B cell (primary cell): ENCODE measurements at regions not wholly inside any gene's neighbourhood (a gene's known extent, or its start where the extent isn't known, plus 50 kb on each side); places are given as distances from the start of the nearest gene placed in this dataset.
"Not testable (repeated sequence)": the region's sequence is repeated elsewhere in the genome, so short reads cannot be mapped to it uniquely, and the experiment has no call there.

ENCODE experiments used
- ATAC-seq: fragments of 200-7000 bp; cut with Tn5 transposase; one replicate; pipeline ENCODE4 v1.10.0; 2021; ENCODE audit warnings: low read depth, mild to moderate bottlenecking, moderate number of reproducible peaks, moderate library complexity
- CTCF ChIA-PET: fragments of 350-600 bp; sonication (Branson Sonifier 250); formaldehyde crosslinking; loops from one replicate; lab custom pipeline; 2021; ENCODE audit warnings: antibody characterized with exemption, inconsistent platforms; lab: Charles Lee
- POLR2A ChIA-PET: fragments of 350-600 bp; sonication (Branson Sonifier 250); formaldehyde crosslinking; loops from one replicate; lab custom pipeline; 2021; ENCODE audit warnings: antibody characterized with exemption; lab: Charles Lee
- DNase-seq: peaks from one replicate; pipeline ENCODE4 v3.0.0; 2013
- H2AFZ ChIP-seq: 2 replicates; pipeline ENCODE4 v1.6.1; 2012; ENCODE audit warnings: mild to moderate bottlenecking, low read depth, low read length; ENCODE audit not compliant: insufficient read depth, poor library complexity, severe bottlenecking
- H3K27ac ChIP-seq, 2 donors: 1 replicate in 1 of 2; 2 replicates in 1 of 2; pipeline ENCODE4 v1.5.1; 2012 to 2013; ENCODE audit warnings: low read length in 2 of 2, mild to moderate bottlenecking in 2 of 2, moderate library complexity in 1 of 2
- H3K27me3 ChIP-seq, 4 experiments: fragments of 200-600 bp in 1 of 4; sonication (generic) in 1 of 4; replicated peaks in 1 of 4; 1 replicate in 2 of 4; 2 replicates in 2 of 4; pipeline versions ENCODE4 v1.6.1 to v1.7.0; 2013 to 2016; ENCODE audit warnings: low read length in 3 of 4, mild to moderate bottlenecking in 2 of 4, mixed read lengths in 1 of 4, moderate library complexity in 1 of 4; ENCODE audit not compliant: insufficient read depth in 4 of 4, control insufficient read depth in 3 of 4; ENCODE audit errors: control extremely low read depth in 1 of 4
- H3K36me3 ChIP-seq, 2 experiments: replicated peaks in 1 of 2; 1 replicate in 1 of 2; 2 replicates in 1 of 2; pipeline versions ENCODE4 v1.6.1 to v1.7.1; 2013; ENCODE audit warnings: low read length in 1 of 2; ENCODE audit not compliant: insufficient read depth in 2 of 2, control insufficient read depth in 1 of 2; ENCODE audit errors: control extremely low read depth in 1 of 2, extremely low read depth in 1 of 2
- H3K4me1 ChIP-seq, 2 donors: fragments of 200-600 bp in 1 of 2; sonication (generic) in 1 of 2; 1 replicate in 1 of 2; 2 replicates in 1 of 2; pipeline versions ENCODE4 v1.5.1 to v1.6.1; 2013 to 2017; ENCODE audit warnings: low read length in 2 of 2; ENCODE audit not compliant: control insufficient read depth in 2 of 2, insufficient read depth in 2 of 2
- H3K4me2 ChIP-seq: replicated peaks from 2 replicates; pipeline ENCODE3; 2012; ENCODE audit warnings: mild to moderate bottlenecking, low read depth, low read length; ENCODE audit not compliant: poor library complexity, severe bottlenecking
- H3K4me3 ChIP-seq, 5 experiments: fragments of 200-600 bp in 1 of 5; sonication (generic) in 1 of 5; 1 replicate in 3 of 5; 2 replicates in 2 of 5; pipeline versions ENCODE4 v1.5.1 to v1.7.0; 2011 to 2016; ENCODE audit warnings: low read length in 4 of 5, mild to moderate bottlenecking in 4 of 5, low read depth in 2 of 5, control low read depth in 1 of 5, moderate library complexity in 1 of 5; ENCODE audit not compliant: insufficient read depth in 1 of 5; ENCODE audit errors: control extremely low read depth in 1 of 5, extremely low read depth in 1 of 5
- H3K79me2 ChIP-seq: fragments of 200-600 bp; sonication (generic); one replicate; pipeline ENCODE4 v1.6.0; 2016; ENCODE audit warnings: low read length; ENCODE audit not compliant: control insufficient read depth, insufficient read depth
- H3K9ac ChIP-seq: fragments of 200-600 bp; sonication (generic); 2 replicates; pipeline ENCODE4 v1.6.1; 2017; ENCODE audit warnings: mild to moderate bottlenecking, low read length, moderate library complexity
- H3K9me3 ChIP-seq, 3 donors: one replicate each; pipeline versions ENCODE4 v1.6.1 to v1.7.1; 2013; ENCODE audit warnings: low read length in 2 of 3; ENCODE audit not compliant: control insufficient read depth in 2 of 3, insufficient read depth in 1 of 3; ENCODE audit errors: control extremely low read depth in 1 of 3
- H4K20me1 ChIP-seq: 2 replicates; pipeline ENCODE4 v1.6.0; 2012; ENCODE audit warnings: mild to moderate bottlenecking, low read length; ENCODE audit not compliant: insufficient read depth, control insufficient read depth, poor library complexity, severe bottlenecking
- H3K27ac Mint-ChIP-seq: one replicate; pipeline ENCODE4 v1.8.0; 2021; ENCODE audit warnings: mixed read lengths
- H3K27me3 Mint-ChIP-seq: one replicate; pipeline ENCODE4 v1.8.0; 2021; ENCODE audit warnings: mixed read lengths
- H3K4me1 Mint-ChIP-seq: one replicate; pipeline ENCODE4 v1.8.0; 2021; ENCODE audit warnings: mixed read lengths
- H3K4me3 Mint-ChIP-seq: one replicate; pipeline ENCODE4 v1.8.0; 2021; ENCODE audit warnings: mixed read lengths
- H3K9me3 Mint-ChIP-seq: one replicate; pipeline ENCODE4 v1.8.0; 2022; ENCODE audit warnings: mixed read lengths; ENCODE audit not compliant: insufficient read depth
- WGBS: methylation state at CpG from one replicate; pipeline ENCODE4 v1.1.5; 2013; ENCODE audit warnings: missing lambda C conversion rate; ENCODE audit not compliant: insufficient coverage; 5-methylcytosine and 5-hydroxymethylcytosine counted together
- intact Hi-C: fragments of 100-400 bp; cut with micrococcal nuclease; formaldehyde crosslinking; loops from one replicate; pipeline ENCODE4 v1.10.0; 2022

GRCh38 chr7:150031733-150032132, 158.0 kb downstream of the ATP6V0E2 start:
- H2AFZ ChIP-seq, H3K9me3 ChIP-seq, H3K4me3 ChIP-seq, H4K20me1 ChIP-seq, POLR2A ChIA-PET, H3K27ac ChIP-seq, DNase-seq, H3K9ac ChIP-seq, H3K4me3 Mint-ChIP-seq, intact Hi-C loops, H3K79me2 ChIP-seq, H3K4me1 Mint-ChIP-seq, H3K9me3 Mint-ChIP-seq, H3K36me3 ChIP-seq, H3K27me3 Mint-ChIP-seq, ATAC-seq, H3K4me2 ChIP-seq, H3K27ac Mint-ChIP-seq, H3K4me1 ChIP-seq, H3K27me3 ChIP-seq, CTCF ChIA-PET: not testable (repeated sequence)
- WGBS, result 100% methylated on average over 2 of the region's 3 CpGs

- H4K20me1 ChIP-seq, H3K4me1 Mint-ChIP-seq, H3K4me1 ChIP-seq, H3K9me3 ChIP-seq, H3K79me2 ChIP-seq, H3K27ac ChIP-seq, POLR2A ChIA-PET, H3K36me3 ChIP-seq, H3K4me3 ChIP-seq, H3K4me2 ChIP-seq, H3K27me3 ChIP-seq, H2AFZ ChIP-seq, H3K9ac ChIP-seq, H3K27ac Mint-ChIP-seq, ATAC-seq, CTCF ChIA-PET, H3K9me3 Mint-ChIP-seq, H3K4me3 Mint-ChIP-seq, intact Hi-C loops, DNase-seq, H3K27me3 Mint-ChIP-seq: not testable (repeated sequence)
- WGBS, result 98% methylated on average over 6 of the region's 23 CpGs
Measured at GRCh38 chr7:150033711-150034110, 159.9 kb downstream of the ATP6V0E2 start.

- H3K4me3 ChIP-seq, intact Hi-C loops, ATAC-seq, H3K4me2 ChIP-seq, H3K27me3 ChIP-seq, CTCF ChIA-PET, DNase-seq, POLR2A ChIA-PET, H3K27me3 Mint-ChIP-seq, H3K4me1 ChIP-seq, H3K79me2 ChIP-seq, H3K36me3 ChIP-seq, H3K9ac ChIP-seq, H4K20me1 ChIP-seq, H3K27ac ChIP-seq, H3K4me1 Mint-ChIP-seq, H3K4me3 Mint-ChIP-seq, H2AFZ ChIP-seq, H3K9me3 ChIP-seq, H3K27ac Mint-ChIP-seq, H3K9me3 Mint-ChIP-seq: not testable (repeated sequence)
- no CpG with 5 or more reads among the region's 21 CpGs for WGBS
Measured at GRCh38 chr7:150035769-150036168, 162.0 kb downstream of the ATP6V0E2 start.

GRCh38 chr7:150039061-150039460, 165.3 kb downstream of the ATP6V0E2 start:
- H3K27ac Mint-ChIP-seq, H3K4me1 Mint-ChIP-seq, H3K36me3 ChIP-seq, H3K27ac ChIP-seq, CTCF ChIA-PET, H3K9me3 ChIP-seq, H3K9ac ChIP-seq, H4K20me1 ChIP-seq, H3K4me3 Mint-ChIP-seq, H2AFZ ChIP-seq, H3K9me3 Mint-ChIP-seq, H3K4me2 ChIP-seq, H3K4me1 ChIP-seq, H3K27me3 Mint-ChIP-seq, POLR2A ChIA-PET, intact Hi-C loops, H3K4me3 ChIP-seq, H3K79me2 ChIP-seq, H3K27me3 ChIP-seq, ATAC-seq, DNase-seq: not testable (repeated sequence)
- WGBS, result 92% methylated on average over 9 of the region's 16 CpGs
